Hepatocyte (in vitro differentiated cells): ENCODE measurements at regions not wholly inside any gene's neighbourhood (a gene's known extent, or its start where the extent isn't known, plus 50 kb on each side); places are given as distances from the start of the nearest gene placed in this dataset.

Experiments
- CTCF ChIP-seq: fragments of 200-600 bp; sonication (generic); IDR thresholded peaks from 2 replicates; pipeline ENCODE4 v1.5.1; 2016; ENCODE audit warnings: antibody characterized with exemption, mild to moderate bottlenecking; ENCODE audit not compliant: poor library complexity
- EZH2phosphoT487 ChIP-seq: fragments of 200-600 bp; sonication (generic); IDR thresholded peaks from one replicate; pipeline ENCODE4 v1.6.1; 2018; ENCODE audit warnings: antibody characterized with exemption, mild to moderate bottlenecking, low read depth, moderate library complexity; ENCODE audit not compliant: unreplicated experiment, severe bottlenecking

GRCh38 chr2:173659509-173659908, 304.8 kb downstream of the CDCA7 start:
- no peak for TF ChIP-seq EZH2phosphoT487
- no peak for TF ChIP-seq CTCF
